Gastrocnemius medialis (tissue), 4 donors: ENCODE measurements at regions not wholly inside any gene's neighbourhood (a gene's known extent, or its start where the extent isn't known, plus 50 kb on each side); places are given as distances from the start of the nearest gene placed in this dataset.
A peak's percentile ranks its signal among the peaks of the same experiment; 100 is the strongest.
"Not testable (repeated sequence)": the region's sequence is repeated elsewhere in the genome, so short reads cannot be mapped to it uniquely, and the experiment has no call there.

ENCODE experiments used
- ATAC-seq, 2 donors: fragments of 150-250 bp; one replicate each; pipeline ENCODE4 v1.9.1; 2016
- DNase-seq, 2 donors: peaks; one replicate each; pipeline ENCODE4 v3.0.0-alpha.2; 2019
- H3K27ac ChIP-seq, 4 donors: fragments of 200-600 bp; sonication (generic); 1 replicate in 1 of 4; 2 replicates in 3 of 4; pipeline ENCODE4 v1.5.1; 2016 to 2018; ENCODE audit warnings: mild to moderate bottlenecking in 2 of 4, moderate library complexity in 1 of 4
- H3K27me3 ChIP-seq, 3 donors: fragments of 200-600 bp; sonication (generic) in 2 of 3; 1 replicate in 1 of 3; 2 replicates in 2 of 3; pipeline versions ENCODE4 v1.5.1 to v1.6.0; 2016 to 2019; ENCODE audit warnings: mild to moderate bottlenecking in 1 of 3, moderate library complexity in 1 of 3
- H3K36me3 ChIP-seq, 2 donors: fragments of 200-600 bp; sonication (generic) in 1 of 2; one replicate each; pipeline ENCODE4 v1.5.1; 2017 to 2018
- H3K4me1 ChIP-seq, 2 donors: fragments of 200-600 bp; sonication (generic) in 1 of 2; one replicate each; pipeline ENCODE4 v1.5.1; 2016 to 2017; ENCODE audit warnings: mild to moderate bottlenecking in 2 of 2
- H3K4me3 ChIP-seq, 4 donors: fragments of 200-600 bp; sonication (generic) in 3 of 4; 1 replicate in 1 of 4; 2 replicates in 3 of 4; pipeline ENCODE4 v1.5.1; 2016 to 2019; ENCODE audit warnings: mild to moderate bottlenecking in 2 of 4
- H3K9me3 ChIP-seq, 3 donors: fragments of 200-600 bp; sonication (generic) in 2 of 3; 1 replicate in 1 of 3; 2 replicates in 2 of 3; pipeline ENCODE4 v1.5.1; 2016 to 2019
- POLR2A ChIP-seq, 2 donors: fragments of 450-650 bp; IDR thresholded peaks; one replicate each; pipeline ENCODE4 v1.6.1; 2017; ENCODE audit warnings: antibody characterized with exemption in 2 of 2, mild to moderate bottlenecking in 2 of 2, moderate library complexity in 2 of 2
- in situ Hi-C, 4 donors: fragments of 200-750 bp; cut with MboI; loops; one replicate each; pipeline versions ENCODE4 v1.15.0 to v1.8.0; 2017; ENCODE audit warnings: low sequenced_read_pairs in 4 of 4
- intact Hi-C: fragments of 100-400 bp; cut with DNase I; formaldehyde crosslinking; loops from one replicate; pipeline ENCODE4 v1.15.1; 2023; ENCODE audit warnings: low total_unique reads
- TF ChIP-seq, protein P1 (sequence below), 5 experiments: fragments of 450-650 bp in 3 of 5; fragments of 200-600 bp in 2 of 5; sonication (generic) in 2 of 5; IDR thresholded peaks in 4 of 5; conservative IDR thresholded peaks in 1 of 5; 1 replicate in 4 of 5; 2 replicates in 1 of 5; pipeline ENCODE4 v1.5.1; 2016 to 2019; ENCODE audit warnings: antibody characterized with exemption in 5 of 5, mild to moderate bottlenecking in 3 of 5, moderate library complexity in 3 of 5

DNA sequence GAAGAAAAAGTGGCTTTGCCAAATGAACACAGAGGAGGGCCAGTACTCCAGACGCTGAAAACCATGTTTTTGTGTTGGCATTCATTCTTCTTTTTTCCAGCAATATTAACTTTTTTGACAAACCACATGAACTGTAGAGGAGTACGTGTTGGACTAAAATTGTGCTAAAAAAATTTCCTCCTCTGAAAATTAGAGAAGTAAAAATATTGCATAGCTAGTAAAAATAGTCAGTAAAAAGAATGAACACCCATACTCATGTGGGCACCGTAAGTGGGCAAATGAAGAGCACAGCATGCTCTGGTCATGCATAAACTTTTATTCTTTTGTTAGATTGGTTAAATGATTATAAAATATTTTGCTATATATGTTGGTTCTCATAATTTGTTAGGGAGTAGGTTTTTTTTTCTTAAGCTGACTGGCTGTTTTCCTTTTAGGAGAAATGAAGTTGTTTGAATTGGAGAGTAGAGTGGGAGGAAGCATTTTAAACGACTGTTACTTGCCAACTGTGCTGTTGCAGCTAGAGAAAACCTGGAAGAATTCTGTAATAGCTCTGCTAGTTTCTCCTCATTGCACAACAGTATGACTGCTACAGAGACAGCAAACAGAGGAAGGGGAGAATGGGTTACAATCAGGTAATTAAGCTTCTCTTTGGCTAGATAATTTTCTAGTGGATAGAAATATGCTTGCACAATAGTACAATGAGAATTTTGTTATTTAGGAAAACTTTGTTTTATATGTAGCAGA, 222.4 kb downstream of the KCTD12 start:
- ATAC-seq = peak; percentile 63 to 66

DNA sequence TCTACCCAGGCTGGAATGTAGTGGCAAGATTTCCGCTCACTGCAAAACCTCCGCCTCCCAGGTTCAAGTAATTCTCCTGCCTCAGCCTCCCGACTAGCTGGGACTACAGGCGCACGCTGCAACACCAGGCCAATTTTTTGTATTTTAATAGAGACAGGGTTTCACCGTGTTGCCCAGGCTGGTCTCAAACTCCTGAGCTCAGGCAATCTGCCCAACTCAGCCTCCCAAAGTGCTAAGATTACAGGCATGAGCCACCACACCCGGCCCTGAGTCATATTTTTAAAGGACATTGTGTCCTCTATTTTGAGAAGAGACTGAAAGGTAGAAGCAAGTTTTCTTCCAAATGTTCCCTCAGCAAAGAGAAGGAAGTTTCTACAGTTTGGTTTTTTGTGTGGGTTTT, 227.1 kb downstream of the KCTD12 start:
- in situ Hi-C loops, intact Hi-C loops, H3K4me1 ChIP-seq, H3K27ac ChIP-seq, H3K4me3 ChIP-seq, H3K9me3 ChIP-seq, H3K27me3 ChIP-seq, H3K36me3 ChIP-seq, ATAC-seq: not testable (repeated sequence)
- peak in 1 of 2 donors; percentile 18 for DNase-seq

More for the DNA sequence above, 222.4 kb downstream of the KCTD12 start:
- no peak for TF ChIP-seq POLR2A (IDR thresholded peaks at IDR 0.05)
- TF ChIP-seq, protein P1, sequence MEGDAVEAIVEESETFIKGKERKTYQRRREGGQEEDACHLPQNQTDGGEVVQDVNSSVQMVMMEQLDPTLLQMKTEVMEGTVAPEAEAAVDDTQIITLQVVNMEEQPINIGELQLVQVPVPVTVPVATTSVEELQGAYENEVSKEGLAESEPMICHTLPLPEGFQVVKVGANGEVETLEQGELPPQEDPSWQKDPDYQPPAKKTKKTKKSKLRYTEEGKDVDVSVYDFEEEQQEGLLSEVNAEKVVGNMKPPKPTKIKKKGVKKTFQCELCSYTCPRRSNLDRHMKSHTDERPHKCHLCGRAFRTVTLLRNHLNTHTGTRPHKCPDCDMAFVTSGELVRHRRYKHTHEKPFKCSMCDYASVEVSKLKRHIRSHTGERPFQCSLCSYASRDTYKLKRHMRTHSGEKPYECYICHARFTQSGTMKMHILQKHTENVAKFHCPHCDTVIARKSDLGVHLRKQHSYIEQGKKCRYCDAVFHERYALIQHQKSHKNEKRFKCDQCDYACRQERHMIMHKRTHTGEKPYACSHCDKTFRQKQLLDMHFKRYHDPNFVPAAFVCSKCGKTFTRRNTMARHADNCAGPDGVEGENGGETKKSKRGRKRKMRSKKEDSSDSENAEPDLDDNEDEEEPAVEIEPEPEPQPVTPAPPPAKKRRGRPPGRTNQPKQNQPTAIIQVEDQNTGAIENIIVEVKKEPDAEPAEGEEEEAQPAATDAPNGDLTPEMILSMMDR (IDR thresholded peaks at IDR 0.05 in 4 of 5, conservative IDR thresholded peaks at IDR 0.05 in 1 of 5) = no peak
- intact Hi-C loops = loop anchor here (10.0 kb wide), 1 partner anchor 221 kb away; the partner anchor contains the start of gene KCTD12
- Histone ChIP-seq H3K4me3 (no peak overlapping the region), H3K9me3 (no peaks in the 10 kb centered on the region), H3K4me1 (no peaks in the 10 kb centered on the region), H3K27ac (no peak overlapping the region), H3K27me3 (no peaks in the 10 kb centered on the region), H3K36me3 (no peaks in the 10 kb centered on the region)
- in situ Hi-C loops = loop anchor here in 1 of 4 donors (10.0 kb wide), 1 partner anchor 241 kb away; no protein-coding TSS in a partner anchor
- no peak for DNase-seq

GRCh38 chr13:76656500-76656899, 229.7 kb downstream of the KCTD12 start:
- DNase-seq (no peak), ATAC-seq (no peak)
- in situ Hi-C loops = no loop called here
- H3K9me3 ChIP-seq = no peaks in the 10 kb centered on the region
- H3K27me3 ChIP-seq = no peaks in the 10 kb centered on the region
- H3K36me3 ChIP-seq = no peaks in the 10 kb centered on the region
- no peak overlapping the region for H3K27ac ChIP-seq
- intact Hi-C loops = no loop called here
- H3K4me1 ChIP-seq = no peaks in the 10 kb centered on the region
- no peak overlapping the region for H3K4me3 ChIP-seq
- TF ChIP-seq, protein P1 (IDR thresholded peaks at IDR 0.05 in 4 of 5, conservative IDR thresholded peaks at IDR 0.05 in 1 of 5) = no peak
- TF ChIP-seq POLR2A (IDR thresholded peaks at IDR 0.05) = no peak

DNA sequence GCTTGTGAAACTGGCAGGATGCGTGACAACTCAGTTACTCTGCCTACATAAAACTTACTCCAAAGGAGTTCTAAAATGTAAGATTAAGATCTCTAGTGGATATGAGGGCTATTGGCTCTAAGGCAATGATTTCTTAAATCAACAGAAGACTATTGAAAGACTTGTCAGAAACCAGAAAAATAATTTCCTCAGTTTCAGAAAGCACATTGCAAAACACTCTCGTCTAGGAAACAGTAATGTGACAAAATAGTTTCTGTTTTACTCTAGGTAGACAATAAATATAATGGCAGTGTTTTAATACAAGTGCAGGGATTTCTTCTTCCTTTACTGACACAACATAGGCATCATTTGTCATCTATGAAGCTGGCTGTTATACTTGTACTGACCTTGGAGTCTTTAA, 230.1 kb downstream of the KCTD12 start:
- Histone ChIP-seq H3K4me1 (no peaks in the 10 kb centered on the region), H3K4me3 (no peak overlapping the region), H3K27ac (no peak overlapping the region), H3K36me3 (no peaks in the 10 kb centered on the region), H3K9me3 (no peaks in the 10 kb centered on the region), H3K27me3 (no peaks in the 10 kb centered on the region)
- DNase-seq (no peak), ATAC-seq (no peak)
- TF ChIP-seq, protein P1 (IDR thresholded peaks at IDR 0.05 in 4 of 5, conservative IDR thresholded peaks at IDR 0.05 in 1 of 5) = no peak
- TF ChIP-seq POLR2A (IDR thresholded peaks at IDR 0.05) = no peak
- in situ Hi-C loops (no loop called here), intact Hi-C loops (no loop called here)

GRCh38 chr13:76654263-76654662, 231.9 kb downstream of the KCTD12 start:
- Histone ChIP-seq H3K9me3 (no peaks in the 10 kb centered on the region), H3K4me1 (no peaks in the 10 kb centered on the region), H3K27me3 (no peaks in the 10 kb centered on the region), H3K4me3 (no peak overlapping the region), H3K27ac (no peak overlapping the region), H3K36me3 (no peaks in the 10 kb centered on the region)
- ATAC-seq (no peak), DNase-seq (no peak)
- in situ Hi-C loops (no loop called here), intact Hi-C loops (no loop called here)
- no peak for TF ChIP-seq POLR2A (IDR thresholded peaks at IDR 0.05)
- TF ChIP-seq, protein P1 (IDR thresholded peaks at IDR 0.05 in 4 of 5, conservative IDR thresholded peaks at IDR 0.05 in 1 of 5) = no peak
